GM23338 (cell line): ENCODE measurements at regions not wholly inside any gene's neighbourhood (a gene's known extent, or its start where the extent isn't known, plus 50 kb on each side); places are given as distances from the start of the nearest gene placed in this dataset.

Experiments
- ATAC-seq: fragments of 200-7000 bp; cut with Tn5 transposase; 3 replicates; pipeline ENCODE4 v1.9.1; 2020
- DNase-seq: peaks from one replicate; pipeline ENCODE4 v3.0.0-alpha.2; 2015; ENCODE audit warnings: low spot score
- H2AFZ ChIP-seq: fragments of 200-600 bp; sonication (generic); 2 replicates; pipeline ENCODE4 v1.8.0; 2016; ENCODE audit warnings: antibody characterized with exemption, mild to moderate bottlenecking, moderate library complexity
- H3F3A ChIP-seq: fragments of 200-600 bp; sonication (generic); replicated peaks from 2 replicates; pipeline ENCODE4 v1.8.0; 2017; ENCODE audit warnings: antibody characterized with exemption, mixed run types, low read depth
- H3K27ac ChIP-seq: fragments of 200-600 bp; sonication (generic); 2 replicates; pipeline ENCODE4 v1.6.1; 2016; ENCODE audit warnings: low read depth
- H3K27me3 ChIP-seq: fragments of 200-600 bp; sonication (generic); 2 replicates; pipeline ENCODE4 v1.8.0; 2016; ENCODE audit warnings: mild to moderate bottlenecking, mixed run types, moderate library complexity; ENCODE audit not compliant: insufficient read depth
- H3K36me3 ChIP-seq: fragments of 200-600 bp; sonication (generic); 2 replicates; pipeline ENCODE4 v1.8.0; 2016; ENCODE audit warnings: mild to moderate bottlenecking; ENCODE audit not compliant: insufficient read depth
- H3K4me1 ChIP-seq: fragments of 200-600 bp; sonication (generic); 2 replicates; pipeline ENCODE4 v1.8.0; 2016; ENCODE audit warnings: mild to moderate bottlenecking, moderate library complexity; ENCODE audit not compliant: insufficient read depth
- H3K4me2 ChIP-seq: fragments of 200-600 bp; sonication (generic); 2 replicates; pipeline ENCODE4 v1.7.1; 2017; ENCODE audit warnings: mixed run types
- H3K4me3 ChIP-seq: fragments of 200-600 bp; sonication (generic); 2 replicates; pipeline ENCODE4 v1.6.1; 2016; ENCODE audit warnings: mixed run types
- H3K79me2 ChIP-seq: fragments of 200-600 bp; sonication (generic); replicated peaks from 2 replicates; pipeline ENCODE4 v1.8.0; 2017; ENCODE audit warnings: mild to moderate bottlenecking; ENCODE audit not compliant: insufficient read depth
- H3K9me2 ChIP-seq: fragments of 200-600 bp; sonication (generic); 2 replicates; pipeline ENCODE4 v1.8.0; 2017; ENCODE audit not compliant: insufficient read depth
- H4K20me1 ChIP-seq: fragments of 200-600 bp; sonication (generic); replicated peaks from 2 replicates; pipeline ENCODE4 v1.8.0; 2017; ENCODE audit warnings: mild to moderate bottlenecking; ENCODE audit not compliant: insufficient read depth
- H3K27ac Mint-ChIP-seq: 2 replicates; pipeline ENCODE4 v1.8.0; 2020; ENCODE audit warnings: inconsistent platforms, mild to moderate bottlenecking, moderate library complexity, mixed read lengths
- H3K27me3 Mint-ChIP-seq: 3 replicates; pipeline ENCODE4 v1.8.0; 2022; ENCODE audit warnings: low read depth, mild to moderate bottlenecking, moderate library complexity, mixed read lengths, inconsistent platforms; ENCODE audit not compliant: insufficient read depth, poor library complexity
- H3K36me3 Mint-ChIP-seq: 3 replicates; pipeline ENCODE4 v1.8.0; 2021; ENCODE audit warnings: low read depth, mild to moderate bottlenecking, inconsistent platforms, moderate library complexity, mixed read lengths
- H3K4me1 Mint-ChIP-seq: 3 replicates; pipeline ENCODE4 v1.8.0; 2020; ENCODE audit warnings: mild to moderate bottlenecking, inconsistent platforms, mixed read lengths
- H3K4me3 Mint-ChIP-seq: 3 replicates; pipeline ENCODE4 v1.8.0; 2021; ENCODE audit warnings: moderate library complexity, mild to moderate bottlenecking, inconsistent platforms, mixed read lengths
- H3K9me3 Mint-ChIP-seq: 3 replicates; pipeline ENCODE4 v1.8.0; 2020; ENCODE audit warnings: moderate library complexity, mild to moderate bottlenecking, inconsistent platforms, mixed read lengths
- CREB1 ChIP-seq: fragments of 250-450 bp; sonication (Bioruptor Pico); IDR thresholded peaks from 2 replicates; pipeline ENCODE4 v1.5.0; 2020; ENCODE audit warnings: low read depth, mild to moderate bottlenecking, moderate library complexity
- NANOG ChIP-seq: IDR thresholded peaks from 2 replicates; pipeline ENCODE4 v1.6.1; 2016; ENCODE audit warnings: antibody characterized with exemption, borderline replicate concordance
- POLR2AphosphoS5 ChIP-seq: IDR thresholded peaks from 2 replicates; pipeline ENCODE4 v1.6.1; 2016; ENCODE audit warnings: antibody characterized with exemption, low read depth
- TF ChIP-seq, protein P1 (sequence below): fragments of 250-450 bp; sonication (Bioruptor Pico); IDR thresholded peaks from 2 replicates; pipeline ENCODE4 v1.5.0; 2020; ENCODE audit warnings: mild to moderate bottlenecking, moderate library complexity
- TF ChIP-seq, protein P2 (sequence below): IDR thresholded peaks from 2 replicates; pipeline ENCODE4 v1.6.1; 2016; ENCODE audit warnings: antibody characterized with exemption

DNA sequence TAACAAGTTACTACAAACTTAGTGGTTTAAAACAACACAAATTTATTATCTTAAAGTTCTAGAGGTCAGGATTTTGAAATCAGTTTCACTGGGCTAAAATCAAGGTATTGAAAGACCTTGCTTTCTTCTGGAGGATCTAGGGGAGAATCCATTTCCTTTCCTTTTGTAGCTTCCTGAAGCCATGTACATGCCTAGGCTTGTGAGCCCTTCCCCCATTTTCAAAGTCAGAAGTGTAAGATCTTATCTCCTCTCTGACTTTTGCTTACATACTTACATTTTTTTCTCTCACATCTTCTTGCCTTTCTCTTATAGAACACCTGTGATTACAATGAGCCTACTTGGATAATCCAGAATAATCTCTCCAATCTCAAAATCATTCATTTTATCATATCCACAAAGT is 78.7 kb upstream of the MBOAT2 start:
- Mint-ChIP-seq H3K4me3 (no peak overlapping the region), H3K36me3 (peaks cover 10% of the 10 kb centered on the region; the same call in 2 of the 3 replicates), H3K27me3 (no peaks in the 10 kb centered on the region), H3K27ac (no peak overlapping the region), H3K4me1 (peaks cover 10% of the 10 kb centered on the region), H3K9me3 (peaks cover 24% of the 10 kb centered on the region)
- Histone ChIP-seq H3K27me3 (no peaks in the 10 kb centered on the region), H3K4me3 (no peak overlapping the region), H3K4me2 (no peak overlapping the region), H2AFZ (no peak overlapping the region), H3K27ac (no peak overlapping the region), H3F3A (no peaks in the 10 kb centered on the region), H4K20me1 (no peaks in the 10 kb centered on the region), H3K9me2 (no peaks in the 10 kb centered on the region), H3K4me1 (no peaks in the 10 kb centered on the region), H3K36me3 (no peaks in the 10 kb centered on the region; the same call in 1 of the 2 replicates), H3K79me2 (no peaks in the 10 kb centered on the region)
- TF ChIP-seq, protein P1, sequence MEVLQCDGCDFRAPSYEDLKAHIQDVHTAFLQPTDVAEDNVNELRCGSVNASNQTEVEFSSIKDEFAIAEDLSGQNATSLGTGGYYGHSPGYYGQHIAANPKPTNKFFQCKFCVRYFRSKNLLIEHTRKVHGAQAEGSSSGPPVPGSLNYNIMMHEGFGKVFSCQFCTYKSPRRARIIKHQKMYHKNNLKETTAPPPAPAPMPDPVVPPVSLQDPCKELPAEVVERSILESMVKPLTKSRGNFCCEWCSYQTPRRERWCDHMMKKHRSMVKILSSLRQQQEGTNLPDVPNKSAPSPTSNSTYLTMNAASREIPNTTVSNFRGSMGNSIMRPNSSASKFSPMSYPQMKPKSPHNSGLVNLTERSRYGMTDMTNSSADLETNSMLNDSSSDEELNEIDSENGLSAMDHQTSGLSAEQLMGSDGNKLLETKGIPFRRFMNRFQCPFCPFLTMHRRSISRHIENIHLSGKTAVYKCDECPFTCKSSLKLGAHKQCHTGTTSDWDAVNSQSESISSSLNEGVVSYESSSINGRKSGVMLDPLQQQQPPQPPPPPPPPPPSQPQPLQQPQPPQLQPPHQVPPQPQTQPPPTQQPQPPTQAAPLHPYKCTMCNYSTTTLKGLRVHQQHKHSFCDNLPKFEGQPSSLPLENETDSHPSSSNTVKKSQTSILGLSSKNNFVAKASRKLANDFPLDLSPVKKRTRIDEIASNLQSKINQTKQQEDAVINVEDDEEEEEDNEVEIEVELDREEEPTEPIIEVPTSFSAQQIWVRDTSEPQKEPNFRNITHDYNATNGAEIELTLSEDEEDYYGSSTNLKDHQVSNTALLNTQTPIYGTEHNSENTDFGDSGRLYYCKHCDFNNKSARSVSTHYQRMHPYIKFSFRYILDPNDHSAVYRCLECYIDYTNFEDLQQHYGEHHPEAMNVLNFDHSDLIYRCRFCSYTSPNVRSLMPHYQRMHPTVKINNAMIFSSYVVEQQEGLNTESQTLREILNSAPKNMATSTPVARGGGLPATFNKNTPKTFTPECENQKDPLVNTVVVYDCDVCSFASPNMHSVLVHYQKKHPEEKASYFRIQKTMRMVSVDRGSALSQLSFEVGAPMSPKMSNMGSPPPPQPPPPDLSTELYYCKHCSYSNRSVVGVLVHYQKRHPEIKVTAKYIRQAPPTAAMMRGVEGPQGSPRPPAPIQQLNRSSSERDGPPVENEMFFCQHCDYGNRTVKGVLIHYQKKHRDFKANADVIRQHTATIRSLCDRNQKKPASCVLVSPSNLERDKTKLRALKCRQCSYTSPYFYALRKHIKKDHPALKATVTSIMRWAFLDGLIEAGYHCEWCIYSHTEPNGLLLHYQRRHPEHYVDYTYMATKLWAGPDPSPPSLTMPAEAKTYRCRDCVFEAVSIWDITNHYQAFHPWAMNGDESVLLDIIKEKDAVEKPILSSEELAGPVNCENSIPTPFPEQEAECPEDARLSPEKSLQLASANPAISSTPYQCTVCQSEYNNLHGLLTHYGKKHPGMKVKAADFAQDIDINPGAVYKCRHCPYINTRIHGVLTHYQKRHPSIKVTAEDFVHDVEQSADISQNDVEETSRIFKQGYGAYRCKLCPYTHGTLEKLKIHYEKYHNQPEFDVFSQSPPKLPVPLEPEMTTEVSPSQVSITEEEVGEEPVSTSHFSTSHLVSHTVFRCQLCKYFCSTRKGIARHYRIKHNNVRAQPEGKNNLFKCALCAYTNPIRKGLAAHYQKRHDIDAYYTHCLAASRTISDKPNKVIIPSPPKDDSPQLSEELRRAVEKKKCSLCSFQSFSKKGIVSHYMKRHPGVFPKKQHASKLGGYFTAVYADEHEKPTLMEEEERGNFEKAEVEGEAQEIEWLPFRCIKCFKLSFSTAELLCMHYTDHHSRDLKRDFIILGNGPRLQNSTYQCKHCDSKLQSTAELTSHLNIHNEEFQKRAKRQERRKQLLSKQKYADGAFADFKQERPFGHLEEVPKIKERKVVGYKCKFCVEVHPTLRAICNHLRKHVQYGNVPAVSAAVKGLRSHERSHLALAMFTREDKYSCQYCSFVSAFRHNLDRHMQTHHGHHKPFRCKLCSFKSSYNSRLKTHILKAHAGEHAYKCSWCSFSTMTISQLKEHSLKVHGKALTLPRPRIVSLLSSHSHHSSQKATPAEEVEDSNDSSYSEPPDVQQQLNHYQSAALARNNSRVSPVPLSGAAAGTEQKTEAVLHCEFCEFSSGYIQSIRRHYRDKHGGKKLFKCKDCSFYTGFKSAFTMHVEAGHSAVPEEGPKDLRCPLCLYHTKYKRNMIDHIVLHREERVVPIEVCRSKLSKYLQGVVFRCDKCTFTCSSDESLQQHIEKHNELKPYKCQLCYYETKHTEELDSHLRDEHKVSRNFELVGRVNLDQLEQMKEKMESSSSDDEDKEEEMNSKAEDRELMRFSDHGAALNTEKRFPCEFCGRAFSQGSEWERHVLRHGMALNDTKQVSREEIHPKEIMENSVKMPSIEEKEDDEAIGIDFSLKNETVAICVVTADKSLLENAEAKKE (CRISPR knock-in tag): no peak
- DNase-seq: no peak
- ATAC-seq: no peak

DNA sequence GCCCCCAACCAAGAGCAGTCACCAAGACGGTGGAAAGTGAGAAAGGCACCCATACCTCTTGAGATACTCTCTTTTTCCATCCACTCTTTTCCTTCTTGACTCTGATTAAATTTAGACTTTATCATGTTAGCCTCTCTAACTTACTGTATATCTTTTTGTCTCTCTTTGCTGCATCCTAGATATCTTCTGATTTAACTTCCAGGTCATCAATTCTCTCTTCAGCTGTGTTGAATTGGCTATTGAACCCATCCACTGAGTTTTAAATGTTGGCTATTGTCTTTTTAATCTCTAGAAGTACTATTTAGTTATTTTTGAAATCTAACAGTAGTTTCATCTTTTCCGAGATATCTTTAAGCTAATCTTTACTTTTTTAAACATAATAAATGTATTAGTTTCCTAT is 78.3 kb upstream of the MBOAT2 start:
- Histone ChIP-seq H3K4me2 (no peak overlapping the region), H3K9me2 (no peaks in the 10 kb centered on the region), H3F3A (no peaks in the 10 kb centered on the region), H3K4me1 (no peaks in the 10 kb centered on the region), H4K20me1 (no peaks in the 10 kb centered on the region), H3K4me3 (no peak overlapping the region), H3K27me3 (no peaks in the 10 kb centered on the region), H3K27ac (no peak overlapping the region), H3K79me2 (no peaks in the 10 kb centered on the region), H2AFZ (no peak overlapping the region), H3K36me3 (no peaks in the 10 kb centered on the region; the same call in 1 of the 2 replicates)
- no peaks in the 10 kb centered on the region for H3K27me3 Mint-ChIP-seq
- no peak for ATAC-seq
- H3K27ac Mint-ChIP-seq: no peak overlapping the region
- peaks cover 24% of the 10 kb centered on the region for H3K9me3 Mint-ChIP-seq
- no peak for DNase-seq
- H3K4me3 Mint-ChIP-seq: no peak overlapping the region
- H3K4me1 Mint-ChIP-seq: peaks cover 6% of the 10 kb centered on the region; the same call in 2 of the 3 replicates
- peaks cover 10% of the 10 kb centered on the region; the same call in 2 of the 3 replicates for H3K36me3 Mint-ChIP-seq
- TF ChIP-seq, protein P1 (CRISPR knock-in tag): no peak
- TF ChIP-seq POLR2AphosphoS5 (no peak), CREB1 (CRISPR knock-in tag) (no peak), NANOG (no peak)
- TF ChIP-seq, protein P2, sequence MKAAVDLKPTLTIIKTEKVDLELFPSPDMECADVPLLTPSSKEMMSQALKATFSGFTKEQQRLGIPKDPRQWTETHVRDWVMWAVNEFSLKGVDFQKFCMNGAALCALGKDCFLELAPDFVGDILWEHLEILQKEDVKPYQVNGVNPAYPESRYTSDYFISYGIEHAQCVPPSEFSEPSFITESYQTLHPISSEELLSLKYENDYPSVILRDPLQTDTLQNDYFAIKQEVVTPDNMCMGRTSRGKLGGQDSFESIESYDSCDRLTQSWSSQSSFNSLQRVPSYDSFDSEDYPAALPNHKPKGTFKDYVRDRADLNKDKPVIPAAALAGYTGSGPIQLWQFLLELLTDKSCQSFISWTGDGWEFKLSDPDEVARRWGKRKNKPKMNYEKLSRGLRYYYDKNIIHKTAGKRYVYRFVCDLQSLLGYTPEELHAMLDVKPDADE: no peak
